ENCODE measurements at regions not wholly inside any gene's neighbourhood (a gene's known extent, or its start where the extent isn't known, plus 50 kb on each side); places are given as distances from the start of the nearest gene placed in this dataset.
"Not testable (repeated sequence)": the region's sequence is repeated elsewhere in the genome, so short reads cannot be mapped to it uniquely, and the experiment has no call there.

DNA sequence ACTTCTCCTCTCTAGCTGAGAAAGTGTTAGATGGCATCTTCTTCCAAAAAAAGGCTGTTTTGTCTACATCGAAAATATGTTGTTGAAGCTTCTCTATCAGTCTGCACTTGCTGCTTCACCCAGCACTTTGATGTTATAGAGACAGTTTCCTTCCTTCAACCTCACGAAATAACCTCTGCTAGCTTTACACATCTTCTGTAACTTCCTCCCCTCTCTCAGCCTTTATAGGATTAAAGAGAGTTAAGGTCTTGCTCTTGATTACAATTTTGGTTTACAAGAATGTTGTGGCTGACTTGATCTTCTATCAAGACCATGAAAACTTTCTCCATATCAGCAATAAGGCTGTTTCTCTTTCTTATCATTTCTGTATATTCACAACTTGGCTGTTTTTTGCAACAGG, 162.4 kb upstream of the OR4C13 start:
- TF ChIP-seq, protein P1, sequence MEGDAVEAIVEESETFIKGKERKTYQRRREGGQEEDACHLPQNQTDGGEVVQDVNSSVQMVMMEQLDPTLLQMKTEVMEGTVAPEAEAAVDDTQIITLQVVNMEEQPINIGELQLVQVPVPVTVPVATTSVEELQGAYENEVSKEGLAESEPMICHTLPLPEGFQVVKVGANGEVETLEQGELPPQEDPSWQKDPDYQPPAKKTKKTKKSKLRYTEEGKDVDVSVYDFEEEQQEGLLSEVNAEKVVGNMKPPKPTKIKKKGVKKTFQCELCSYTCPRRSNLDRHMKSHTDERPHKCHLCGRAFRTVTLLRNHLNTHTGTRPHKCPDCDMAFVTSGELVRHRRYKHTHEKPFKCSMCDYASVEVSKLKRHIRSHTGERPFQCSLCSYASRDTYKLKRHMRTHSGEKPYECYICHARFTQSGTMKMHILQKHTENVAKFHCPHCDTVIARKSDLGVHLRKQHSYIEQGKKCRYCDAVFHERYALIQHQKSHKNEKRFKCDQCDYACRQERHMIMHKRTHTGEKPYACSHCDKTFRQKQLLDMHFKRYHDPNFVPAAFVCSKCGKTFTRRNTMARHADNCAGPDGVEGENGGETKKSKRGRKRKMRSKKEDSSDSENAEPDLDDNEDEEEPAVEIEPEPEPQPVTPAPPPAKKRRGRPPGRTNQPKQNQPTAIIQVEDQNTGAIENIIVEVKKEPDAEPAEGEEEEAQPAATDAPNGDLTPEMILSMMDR (IDR thresholded peaks at IDR 0.05): not testable (repeated sequence)
- TF ChIP-seq POLR2A (IDR thresholded peaks at IDR 0.05): not testable (repeated sequence)

Data from testis (tissue), 2 donors.